ENCODE measurements at regions not wholly inside any gene's neighbourhood (a gene's known extent, or its start where the extent isn't known, plus 50 kb on each side); places are given as distances from the start of the nearest gene placed in this dataset.

DNA sequence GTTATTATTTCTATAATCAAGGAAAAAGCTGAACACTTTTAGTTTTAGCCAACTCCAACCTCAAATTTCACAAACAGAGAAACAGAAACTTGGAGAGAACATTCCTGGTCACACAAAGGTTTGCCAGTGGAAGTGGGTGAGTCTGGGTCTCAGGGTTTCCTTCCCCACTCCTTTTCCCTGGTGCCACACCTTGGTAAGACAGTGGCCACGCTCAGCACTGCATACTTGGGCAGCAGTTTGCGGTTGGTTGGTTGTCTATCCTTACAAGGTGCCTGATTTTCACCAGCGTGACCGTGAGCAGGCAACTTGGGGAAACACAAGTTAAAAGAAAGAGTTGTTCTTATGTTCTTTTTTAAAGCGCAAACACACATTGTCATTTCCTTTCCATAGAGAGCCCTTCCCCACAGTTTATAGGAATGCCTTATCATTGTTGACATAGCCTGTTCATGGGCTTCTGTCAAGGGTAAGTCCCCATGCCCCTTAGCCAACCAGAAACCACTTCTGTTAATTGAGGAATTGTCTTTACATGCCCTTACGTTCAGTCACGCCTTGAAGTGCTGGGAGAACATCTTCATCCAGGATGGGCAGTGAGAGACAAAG is 82.2 kb downstream of the RIN2 start:
- no peak for TF ChIP-seq EZH2 (IDR thresholded peaks at IDR 0.05)
- TF ChIP-seq POLR2AphosphoS5 (IDR thresholded peaks at IDR 0.05; ENCODE audit: borderline replicate concordance, low read depth, low read length): no peak
- TF ChIP-seq FOXP2 (optimal IDR thresholded peaks at IDR 0.05; ENCODE audit: control extremely low read depth, extremely low read length, insufficient read depth): no peak
